Stimulated activated CD4-positive, alpha-beta T cell treated with anti-CD3 and anti-CD28 coated beads, Interleukin-12 subunit alpha, Interleukin-12 subunit beta, amount 100 ng/mL, for 24 hours (primary cell): ENCODE measurements at regions not wholly inside any gene's neighbourhood (a gene's known extent, or its start where the extent isn't known, plus 50 kb on each side); places are given as distances from the start of the nearest gene placed in this dataset.

Experiments used
- DNase-seq, 2 experiments: peaks; one replicate each; pipeline ENCODE4 v3.0.0-alpha.2; 2020; ENCODE audit warnings: low read depth in 2 of 2

DNA sequence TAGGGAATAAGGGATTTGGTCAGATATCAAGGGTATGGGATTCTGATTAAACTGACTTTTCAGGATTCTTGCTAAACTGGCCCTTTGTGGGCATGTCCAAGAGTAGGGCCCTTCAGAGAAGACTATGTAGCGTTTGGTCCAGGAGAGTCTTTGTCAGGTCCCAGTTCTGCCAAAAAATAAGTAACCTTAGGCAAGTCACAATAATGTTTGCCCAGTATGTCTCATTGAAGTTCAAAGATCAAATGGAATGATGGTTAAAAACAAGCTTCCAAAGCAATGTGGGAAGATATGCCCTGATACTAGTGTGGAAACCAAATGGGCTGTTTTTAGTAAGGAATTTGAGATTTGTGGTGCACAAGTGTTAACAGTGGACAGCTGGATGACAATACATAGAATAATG lies 454.4 kb downstream of the WDR72 start:
- no peak for DNase-seq

DNA sequence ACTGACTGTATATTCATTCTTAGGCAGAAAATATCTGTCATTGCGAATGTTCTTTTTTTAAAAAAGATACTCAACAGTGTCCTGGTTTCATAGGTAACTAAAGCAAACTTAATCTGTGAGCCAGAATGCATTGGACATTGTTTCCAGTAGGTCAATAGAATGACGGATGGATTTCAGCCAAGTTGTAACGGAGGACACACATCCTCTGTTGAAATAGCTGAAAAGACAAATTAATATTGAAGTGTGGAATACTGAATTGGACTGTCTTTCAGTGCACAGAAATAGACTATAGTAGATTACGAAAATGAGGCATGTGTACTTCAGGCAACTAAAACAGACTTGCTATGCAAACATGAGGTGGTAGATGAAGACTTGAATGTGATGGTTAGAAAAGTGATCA lies 461.6 kb downstream of the WDR72 start:
- DNase-seq: no peak

DNA sequence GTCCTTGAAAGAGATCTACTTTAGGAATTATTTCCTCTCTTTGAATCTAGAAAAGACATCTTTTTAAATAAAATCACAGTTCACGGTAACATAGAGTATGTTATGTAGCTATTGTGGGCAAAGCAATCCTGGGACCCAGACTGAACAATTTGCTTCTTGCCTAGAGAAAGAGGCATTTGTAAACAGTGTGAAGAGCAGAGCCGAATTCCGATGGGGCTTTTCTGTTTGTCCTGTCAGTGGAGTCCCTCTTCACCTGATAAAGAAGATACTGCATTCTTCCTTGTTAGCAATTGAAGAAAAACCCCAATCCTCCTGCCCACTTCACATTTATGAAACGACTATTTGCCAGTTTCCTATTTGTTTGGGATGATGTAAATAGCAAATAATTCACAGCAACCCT lies 462.9 kb downstream of the WDR72 start:
- DNase-seq: no peak

DNA sequence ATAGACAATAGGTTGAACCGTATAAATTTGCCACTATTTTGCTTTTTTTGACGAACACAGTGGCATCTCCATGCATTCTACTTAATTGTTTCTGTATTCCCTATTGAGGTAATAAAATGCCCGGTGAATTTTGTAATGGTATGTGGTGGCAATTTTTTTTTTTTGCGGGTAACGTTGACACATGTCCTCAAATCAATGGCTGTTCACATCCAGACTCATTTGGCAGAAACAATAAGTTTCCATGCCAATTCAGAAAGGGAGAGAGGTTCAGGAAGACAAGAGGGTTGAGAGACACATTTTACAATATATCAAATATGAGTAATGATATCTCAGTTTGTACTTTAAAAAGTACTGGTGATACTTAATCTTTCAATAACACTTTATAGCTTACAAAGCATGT lies 463.9 kb downstream of the WDR72 start:
- no peak for DNase-seq

DNA sequence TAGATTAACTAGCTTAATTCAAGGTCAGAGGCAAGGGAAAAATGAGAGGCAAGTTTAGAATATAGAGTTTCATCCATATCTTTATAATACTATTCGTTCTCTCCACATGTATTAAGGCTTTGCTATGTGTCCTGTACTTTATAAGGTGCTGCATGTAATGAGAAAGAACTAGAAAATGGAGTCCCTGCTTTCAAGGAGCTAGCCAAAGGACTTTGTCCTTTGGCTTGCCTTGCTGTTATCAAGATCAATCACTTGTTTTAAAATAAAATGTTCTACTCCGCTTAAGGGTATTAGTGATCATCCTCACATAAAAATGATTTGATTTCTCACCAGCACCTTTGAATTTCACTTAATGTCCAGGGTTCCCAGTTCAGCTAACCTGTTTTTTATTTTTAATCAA lies 470.9 kb downstream of the WDR72 start:
- no peak for DNase-seq

DNA sequence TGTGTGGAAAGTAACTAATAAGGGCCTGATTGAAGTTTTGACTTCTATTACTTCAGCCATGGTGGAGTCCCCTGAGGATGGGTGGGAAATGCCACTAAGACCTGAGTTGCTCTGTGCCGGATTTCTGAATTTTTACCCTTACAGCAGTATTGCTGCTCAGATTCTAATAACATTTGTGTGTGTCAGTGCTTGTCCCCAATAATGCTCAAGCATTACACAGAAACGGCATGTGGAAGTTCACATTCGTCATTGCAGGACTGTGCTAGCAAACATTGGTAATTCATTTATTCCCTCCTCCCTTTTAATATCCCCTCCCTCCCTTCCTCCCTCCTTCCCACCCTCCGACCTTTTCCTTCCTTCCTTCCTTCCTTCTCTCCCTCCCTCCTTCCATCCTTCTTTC lies 484.5 kb upstream of the ONECUT1 start:
- DNase-seq: no peak

DNA sequence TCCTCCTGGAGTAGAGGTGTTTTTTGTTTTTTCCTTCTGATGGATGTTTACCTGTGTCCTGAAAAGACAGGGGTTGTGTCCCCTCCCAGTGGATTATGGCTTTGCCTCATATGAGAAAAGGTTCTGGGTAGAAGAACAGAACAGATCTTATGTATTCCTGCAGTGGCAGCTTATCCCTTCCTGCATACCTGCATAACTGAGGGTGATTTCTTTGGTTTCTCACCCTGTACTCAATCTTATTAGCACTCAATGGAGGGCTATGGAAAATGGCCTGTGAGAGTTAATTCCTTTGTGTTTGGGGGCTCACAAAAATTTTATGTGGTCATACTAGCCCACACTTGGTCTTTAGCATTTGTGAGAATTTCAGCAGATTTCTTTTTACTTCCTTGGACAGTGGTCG lies 482.0 kb upstream of the ONECUT1 start:
- no peak for DNase-seq

DNA sequence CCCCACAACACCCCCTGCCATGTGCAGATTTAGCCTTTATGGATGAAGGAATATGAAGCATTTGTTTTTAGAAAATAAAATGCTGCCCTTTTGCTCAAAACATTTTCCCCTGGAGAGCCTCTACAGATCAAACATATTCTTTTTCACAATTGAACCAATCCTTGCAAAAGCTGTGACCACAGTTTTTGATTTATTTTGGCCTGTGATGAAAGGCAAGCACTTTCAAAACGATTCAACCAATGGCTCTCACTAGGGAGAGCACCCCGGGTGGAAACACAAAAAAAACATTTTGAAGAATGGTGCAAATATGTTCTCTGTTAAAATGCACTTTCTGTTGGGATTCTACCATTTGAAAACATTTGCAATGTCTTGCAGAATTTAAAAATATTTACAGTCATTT lies 476.0 kb upstream of the ONECUT1 start:
- DNase-seq: no peak

DNA sequence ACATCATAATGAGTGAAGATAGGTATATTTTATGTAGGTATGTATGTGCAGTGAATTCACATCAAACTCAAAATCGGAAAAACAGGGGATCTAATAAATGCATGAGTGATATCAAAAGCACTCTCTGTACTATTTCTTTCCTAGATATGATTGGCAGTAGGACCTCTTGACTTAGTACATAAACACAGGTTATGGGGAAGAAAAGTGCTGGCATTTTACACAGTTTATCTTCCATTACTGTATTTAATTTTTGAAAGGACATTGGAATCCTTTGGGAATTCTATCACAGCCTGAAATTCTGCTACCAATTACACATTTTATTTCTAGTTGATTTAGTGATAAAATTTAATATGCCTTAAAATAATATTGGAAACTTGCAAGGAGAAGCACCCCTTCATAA lies 470.5 kb upstream of the ONECUT1 start:
- no peak for DNase-seq

DNA sequence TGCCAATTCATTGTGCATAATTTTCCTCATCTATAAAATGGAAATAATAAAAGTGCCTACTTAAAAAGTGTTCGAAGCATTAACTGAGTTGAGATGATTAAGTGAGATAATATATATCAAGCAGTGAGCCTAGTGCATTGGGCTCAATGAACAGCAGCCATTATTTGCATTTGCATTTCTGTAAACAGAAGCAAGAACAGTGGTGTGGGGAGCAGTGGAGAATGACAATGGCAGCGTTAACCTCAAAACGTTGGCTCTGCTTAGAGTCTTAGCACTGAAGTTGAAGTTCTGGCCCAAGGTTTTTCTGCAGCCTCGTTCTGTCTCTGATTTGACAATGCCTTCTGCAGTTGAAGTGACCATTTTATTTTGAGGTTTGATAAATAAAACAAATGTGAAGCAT lies 466.3 kb upstream of the ONECUT1 start:
- DNase-seq: no peak

DNA sequence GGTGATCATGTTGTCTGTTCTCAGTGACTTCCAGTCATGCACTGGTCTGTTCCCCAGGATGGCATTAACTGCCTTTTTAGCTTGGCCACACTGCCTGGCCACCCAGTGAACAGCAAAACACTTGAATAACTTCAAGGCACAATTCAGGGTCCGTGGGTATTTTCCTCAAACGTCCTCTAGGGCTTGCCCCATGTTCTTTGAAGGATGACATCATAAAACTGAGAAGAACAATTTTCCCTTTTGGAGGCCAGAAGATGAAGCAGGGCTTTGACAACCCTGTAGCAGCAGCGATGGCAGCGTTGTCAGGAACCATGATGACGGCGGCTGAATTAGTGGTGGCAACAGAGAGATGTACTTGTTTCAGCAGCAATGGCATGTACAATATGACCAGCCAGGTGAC lies 465.9 kb upstream of the ONECUT1 start:
- no peak for DNase-seq

DNA sequence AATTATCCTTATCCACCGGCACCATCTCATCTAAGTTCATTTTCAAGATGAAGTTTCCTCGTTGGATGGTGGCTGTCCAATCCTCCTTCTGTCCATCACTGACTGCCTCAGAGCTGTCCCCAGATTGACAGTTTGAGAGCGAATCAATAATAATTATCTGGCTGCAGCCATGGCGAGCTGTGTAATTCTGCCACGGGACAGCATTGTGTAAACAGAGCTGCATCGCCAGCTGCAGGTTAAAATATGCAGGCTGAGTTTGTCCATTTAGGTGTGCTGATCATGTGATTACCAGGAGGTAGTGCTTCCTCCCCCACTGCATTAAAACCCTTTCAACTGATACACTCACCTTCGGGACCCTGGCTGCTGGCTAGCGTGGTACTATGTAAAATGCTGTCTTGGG lies 461.9 kb upstream of the ONECUT1 start:
- no peak for DNase-seq

DNA sequence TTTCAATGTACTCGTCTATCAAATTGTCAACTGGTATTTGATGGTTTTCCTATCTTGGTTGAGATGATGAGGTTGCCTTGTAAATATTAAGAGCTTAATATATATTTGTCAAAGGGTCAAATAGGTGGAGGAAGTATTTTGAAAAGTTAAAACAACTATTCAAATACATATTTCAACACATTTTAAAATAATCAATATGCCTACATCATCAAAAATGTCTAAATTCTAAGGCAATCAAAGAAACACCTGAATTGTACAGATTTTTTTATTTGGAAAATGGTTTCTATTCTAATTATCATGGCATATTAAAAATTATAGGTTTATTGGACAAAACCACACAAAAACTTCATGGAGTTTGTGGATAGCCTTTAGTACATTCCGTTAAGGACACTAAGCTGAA lies 461.4 kb upstream of the ONECUT1 start:
- no peak for DNase-seq

DNA sequence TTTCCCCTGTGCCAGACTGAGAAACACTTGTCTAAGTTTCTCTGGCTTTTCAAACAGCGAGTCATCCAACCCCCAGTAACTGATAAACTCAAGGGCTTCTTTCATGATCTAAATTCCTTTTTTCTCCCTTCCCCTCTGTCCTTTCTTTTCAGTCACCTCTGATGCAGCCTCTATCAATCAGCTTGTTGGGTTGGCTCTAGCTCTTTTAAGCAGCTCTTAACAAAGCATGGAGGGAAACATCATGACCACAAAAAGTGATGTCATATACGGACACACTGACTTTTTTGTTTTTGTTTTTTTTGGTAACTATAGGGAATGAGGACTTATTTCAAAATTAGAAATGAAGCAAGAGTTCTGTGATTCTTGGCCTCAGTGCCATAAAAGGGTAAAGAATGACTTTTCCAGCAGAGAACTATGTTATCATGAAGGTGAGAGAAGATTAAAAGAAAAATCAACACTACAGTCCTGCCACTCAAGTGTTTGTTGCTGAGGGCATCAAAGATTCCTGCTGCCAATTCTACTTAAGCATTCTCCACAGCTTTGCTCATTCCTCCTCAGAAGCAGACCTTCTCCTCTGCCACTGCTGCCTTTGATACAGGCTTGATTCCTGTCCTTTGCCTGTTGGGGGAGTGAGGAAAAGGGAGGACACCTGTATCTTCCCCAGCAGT lies 457.0 kb upstream of the ONECUT1 start:
- DNase-seq: no peak

DNA sequence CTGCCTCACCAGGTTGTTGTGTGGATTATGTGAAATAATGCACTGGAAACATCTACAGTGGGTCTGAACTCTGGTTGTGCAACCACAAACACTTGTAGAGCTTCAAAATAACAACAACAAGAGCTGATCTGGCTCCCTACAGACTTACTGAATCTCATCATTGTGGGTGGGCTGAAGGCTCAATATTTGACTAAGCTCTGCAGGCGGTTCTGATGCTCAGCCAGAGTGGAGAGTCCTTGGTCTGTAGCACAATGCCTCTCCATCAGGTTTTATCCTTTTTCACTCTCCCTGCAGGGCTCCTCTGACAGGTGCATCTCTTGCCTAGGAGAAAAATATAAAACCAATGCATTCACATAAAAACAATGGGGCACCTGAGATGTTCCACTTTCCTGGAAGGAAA lies 456.3 kb upstream of the ONECUT1 start:
- DNase-seq: no peak

DNA sequence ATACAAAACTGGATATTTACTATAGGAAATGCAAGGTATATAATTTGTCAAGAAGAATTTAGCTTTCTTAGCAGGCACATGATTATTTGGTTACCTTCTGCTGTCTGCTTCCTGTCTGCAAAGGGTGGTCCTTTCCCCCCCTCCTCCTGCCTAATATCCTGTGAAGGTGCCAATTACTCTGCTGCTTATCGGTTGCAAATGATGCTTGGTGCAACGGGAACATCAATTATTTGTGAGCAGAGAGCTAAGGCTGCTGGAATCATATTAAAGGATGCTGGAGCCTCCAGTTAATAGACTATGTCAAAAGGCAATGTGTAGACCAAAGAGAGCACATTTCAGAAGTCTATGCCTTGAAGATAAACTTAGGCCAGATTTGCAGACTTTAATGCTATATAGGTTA lies 443.7 kb upstream of the ONECUT1 start:
- DNase-seq: no peak

DNA sequence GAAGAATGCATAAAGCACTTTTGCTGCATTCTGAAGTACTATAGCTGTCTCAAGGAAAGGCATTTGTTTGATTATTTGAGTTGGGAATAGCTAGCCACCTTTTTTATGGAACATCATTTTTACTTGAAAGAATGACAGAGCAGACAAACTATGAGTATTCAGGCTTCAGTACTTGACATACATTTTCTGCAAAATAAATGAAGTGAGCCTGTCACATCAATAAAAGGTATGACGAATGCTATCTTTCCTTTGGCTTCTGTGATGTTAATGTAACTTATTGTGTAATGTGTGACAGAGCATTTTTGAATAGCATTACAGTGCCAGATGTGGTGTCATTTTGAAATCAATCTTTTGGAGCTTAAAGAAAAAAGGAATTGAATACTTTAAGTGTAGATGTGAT lies 440.3 kb upstream of the ONECUT1 start:
- no peak for DNase-seq

DNA sequence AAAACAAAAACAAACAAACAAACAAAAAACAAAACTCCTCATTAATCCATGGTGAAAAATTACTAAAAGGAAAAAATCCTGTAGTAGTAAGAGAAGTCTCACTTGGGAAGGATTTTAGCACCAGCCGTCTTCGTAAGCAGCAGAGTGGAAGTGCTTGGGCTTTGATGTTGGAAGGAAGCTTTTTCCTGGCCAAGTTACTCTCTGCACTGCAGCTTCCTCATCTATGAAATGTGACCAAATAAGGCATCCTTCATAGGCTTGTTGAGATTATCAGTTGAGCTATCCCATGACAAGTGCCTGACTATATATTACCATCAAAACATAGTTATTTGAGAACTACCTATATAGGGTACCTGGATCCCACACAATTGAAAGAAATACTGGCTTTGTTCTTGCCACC lies 436.4 kb upstream of the ONECUT1 start:
- no peak for DNase-seq

DNA sequence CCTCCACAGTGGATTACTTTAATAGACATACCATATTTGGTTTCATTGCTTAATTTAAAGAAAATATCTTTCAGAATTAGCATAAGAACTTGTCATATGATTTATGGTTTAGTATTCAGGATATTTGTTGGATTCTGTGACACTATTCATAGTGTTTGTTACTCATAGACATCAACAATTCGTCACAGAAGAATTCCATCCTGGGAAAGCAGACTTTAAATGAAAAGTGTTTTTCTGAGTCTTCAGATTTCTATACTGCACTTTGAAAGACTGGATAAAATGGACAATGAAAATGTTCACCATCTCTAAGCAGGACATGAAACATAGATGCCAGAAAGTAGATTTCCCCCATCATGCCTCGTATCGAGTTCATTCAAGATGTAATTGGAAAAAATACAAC lies 435.6 kb upstream of the ONECUT1 start:
- no peak for DNase-seq

DNA sequence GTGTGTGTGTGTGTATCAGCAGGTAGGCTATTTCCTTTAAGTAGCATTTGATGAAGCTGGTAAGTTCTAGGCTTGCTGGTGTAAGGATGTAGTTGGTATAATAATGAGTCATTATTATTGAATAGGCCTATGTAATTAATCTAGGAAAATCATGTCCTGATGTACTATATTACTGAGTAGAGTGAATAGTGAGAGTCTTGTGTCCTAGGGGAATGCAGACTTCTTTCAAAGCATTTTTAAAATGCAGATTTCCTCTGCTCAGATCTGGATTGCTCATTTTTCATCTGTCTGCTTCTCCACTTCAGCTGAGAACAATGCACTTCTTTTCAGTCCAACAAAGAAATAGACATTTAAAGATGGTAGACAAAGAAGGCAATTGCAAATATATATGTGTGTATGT lies 434.2 kb upstream of the ONECUT1 start:
- DNase-seq: no peak

DNA sequence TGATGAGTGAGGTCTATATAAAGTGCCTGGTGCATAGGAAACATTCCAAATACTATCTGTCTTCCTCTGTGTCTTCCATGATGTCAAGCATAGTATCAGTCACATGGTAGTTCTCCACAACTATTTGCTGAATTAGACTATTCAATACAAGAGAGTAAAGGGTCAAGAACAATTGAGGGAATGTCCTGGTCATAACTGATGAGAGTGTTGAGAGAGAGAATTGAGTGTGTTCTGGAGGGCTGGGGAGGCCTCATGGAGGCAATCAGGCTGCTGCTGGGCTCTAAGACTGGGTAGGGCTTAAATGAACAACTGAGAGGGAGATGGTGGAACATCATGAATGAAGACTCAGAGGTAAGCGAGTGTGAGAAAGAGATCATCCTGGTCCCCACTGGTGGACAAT lies 433.7 kb upstream of the ONECUT1 start:
- DNase-seq: no peak

DNA sequence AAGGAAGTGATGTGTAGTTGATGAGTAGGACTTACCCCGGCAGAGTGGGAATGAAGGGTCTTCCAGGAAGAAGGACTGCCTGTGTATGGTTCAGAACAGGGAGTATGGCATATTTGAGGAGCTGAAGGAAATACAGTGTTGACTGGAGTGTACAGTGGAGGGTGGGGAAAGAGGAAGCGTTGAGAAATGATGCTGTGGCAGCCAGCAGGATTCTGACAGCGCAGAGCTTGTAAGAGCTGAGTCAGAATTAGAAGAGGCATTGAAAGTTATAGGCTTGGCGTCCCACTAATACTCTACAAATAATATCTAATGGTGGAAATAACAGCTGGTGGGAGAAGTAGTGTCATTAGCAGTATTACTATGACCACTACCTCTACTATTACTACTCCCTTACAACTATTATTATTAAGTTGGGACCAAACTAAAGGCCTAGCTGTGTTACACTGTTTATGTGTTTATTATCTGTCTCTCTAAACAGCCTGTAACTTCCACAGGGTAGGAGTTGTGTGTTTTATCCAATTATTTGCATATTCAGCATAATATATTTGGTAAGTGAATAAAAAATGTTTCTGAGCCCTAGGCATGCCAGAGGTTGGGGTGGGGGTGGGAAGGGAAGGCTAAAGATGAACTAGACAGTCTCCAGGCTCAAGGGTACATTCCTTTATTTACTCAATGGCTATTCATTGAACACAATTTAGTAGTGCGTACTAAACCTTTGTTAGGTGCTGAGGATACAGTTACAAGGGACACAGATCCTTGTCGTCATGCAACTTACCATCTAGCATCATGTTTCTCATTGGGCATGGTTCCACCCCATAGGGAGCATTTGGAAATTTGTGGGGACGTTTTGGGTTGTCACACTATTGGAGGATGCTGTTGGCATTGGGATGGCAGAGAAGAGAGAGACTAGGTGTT lies 428.8 kb upstream of the ONECUT1 start:
- DNase-seq: no peak

DNA sequence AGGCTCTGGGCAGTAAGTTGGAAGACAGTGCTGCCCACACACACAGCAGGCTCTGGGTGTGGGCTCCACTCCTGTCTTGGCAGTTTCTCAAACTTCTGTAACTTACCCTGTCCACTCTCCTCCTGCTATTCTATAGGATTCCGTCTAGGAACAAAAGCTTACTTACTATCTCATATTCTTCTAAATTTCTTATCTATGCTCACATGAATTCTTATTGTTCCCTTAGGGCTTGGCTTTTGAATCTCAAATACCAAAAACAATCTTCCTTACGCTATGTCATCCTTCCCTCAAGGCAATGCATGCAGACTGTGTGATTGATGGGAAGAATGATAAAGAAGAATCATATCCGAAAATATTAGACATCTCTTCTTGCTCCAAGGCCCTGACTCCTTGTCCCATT lies 425.9 kb upstream of the ONECUT1 start:
- no peak for DNase-seq

DNA sequence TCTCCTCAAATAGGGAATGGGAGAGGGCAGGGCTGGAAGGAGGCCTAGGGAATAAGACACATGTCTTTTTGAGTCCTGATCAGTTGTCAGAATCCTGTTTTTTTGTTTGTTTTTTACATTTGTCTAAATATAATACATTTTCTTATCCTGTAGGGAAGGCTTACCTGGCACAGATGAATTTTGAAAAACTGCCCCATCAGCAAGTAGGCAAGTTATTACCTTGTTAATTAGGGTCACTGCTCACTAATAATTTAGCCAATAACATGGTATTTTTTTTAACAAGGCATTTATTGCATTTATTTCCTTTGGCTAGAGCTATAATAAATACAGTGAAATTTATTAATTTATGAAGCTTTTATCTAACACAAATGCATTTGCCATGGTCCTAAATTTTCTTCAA lies 423.2 kb upstream of the ONECUT1 start:
- DNase-seq: no peak
